ENCODE measurements at regions not wholly inside any gene's neighbourhood (a gene's known extent, or its start where the extent isn't known, plus 50 kb on each side); places are given as distances from the start of the nearest gene placed in this dataset.

- TF ChIP-seq YY1 (IDR thresholded peaks at IDR 0.05; ENCODE audit: insufficient read depth, insufficient read length), result no peak
- no peak for TF ChIP-seq ZNF274 (IDR thresholded peaks at IDR 0.05; ENCODE audit: low read depth, low read length)
Measured at GRCh38 chr12:108040947-108041346, 88.1 kb upstream of the WSCD2 start.

All from NT2/D1 (cell line).